Panc1 (cell line): ENCODE measurements at regions not wholly inside any gene's neighbourhood (a gene's known extent, or its start where the extent isn't known, plus 50 kb on each side); places are given as distances from the start of the nearest gene placed in this dataset.

Source experiments
- ATAC-seq: fragments of 200-7000 bp; cut with Tn5 transposase; 2 replicates; pipeline ENCODE4 v1.9.1; 2020; ENCODE audit warnings: mild to moderate bottlenecking, moderate library complexity
- BruUV-seq: library from RNA; stranded (reverse); fragments of 400-500 nt; replicated peaks from 2 replicates; lab custom pipeline; 2021; lab: Mats Ljungman, UMichigan
- CTCF ChIA-PET: fragments of 300-600 bp; sonication (Branson Sonifier 250); formaldehyde crosslinking; loops from one replicate; lab custom pipeline; 2022; ENCODE audit warnings: antibody characterized with exemption; lab: Charles Lee
- POLR2A ChIA-PET: fragments of 300-600 bp; sonication (Branson Sonifier 250); formaldehyde crosslinking; loops from one replicate; lab custom pipeline; 2022; ENCODE audit warnings: antibody characterized with exemption; lab: Charles Lee
- DNase-seq: peaks from one replicate; pipeline ENCODE4 v3.0.0-alpha.2; 2010; ENCODE audit warnings: low read depth, low spot score
- H3K27ac ChIP-seq: 2 replicates; pipeline ENCODE4 v1.5.1; 2011; ENCODE audit warnings: mild to moderate bottlenecking, low read length, inconsistent platforms
- H3K27me3 ChIP-seq: fragments of 200-500 bp; sonication (Bioruptor generic); 2 replicates; pipeline ENCODE4 v1.6.0; 2014; ENCODE audit warnings: low read length, inconsistent platforms; ENCODE audit not compliant: control insufficient read depth, insufficient read depth
- H3K36me3 ChIP-seq: fragments of 200-500 bp; sonication (Bioruptor generic); 2 replicates; pipeline ENCODE4 v1.5.1; 2014; ENCODE audit warnings: inconsistent platforms, mild to moderate bottlenecking, low read length, moderate library complexity; ENCODE audit not compliant: control insufficient read depth, insufficient read depth
- H3K4me1 ChIP-seq: 2 replicates; pipeline ENCODE4 v1.5.1; 2011; ENCODE audit warnings: inconsistent platforms, mild to moderate bottlenecking, low read length, moderate library complexity; ENCODE audit not compliant: control insufficient read depth, insufficient read depth
- H3K4me3 ChIP-seq, 2 experiments: 2 replicates each; pipeline ENCODE4 v1.5.1; 2011 to 2012; ENCODE audit warnings: low read depth in 2 of 2, low read length in 2 of 2, mild to moderate bottlenecking in 2 of 2, inconsistent platforms in 1 of 2, moderate library complexity in 1 of 2
- H3K9me3 ChIP-seq: fragments of 200-500 bp; sonication (Bioruptor generic); 2 replicates; pipeline ENCODE4 v1.5.1; 2014; ENCODE audit warnings: low read depth, mild to moderate bottlenecking, inconsistent platforms, low read length, moderate library complexity; ENCODE audit not compliant: control insufficient read depth, insufficient read depth
- CTCF ChIP-seq: fragments of 450-650 bp; IDR thresholded peaks from 2 replicates; pipeline ENCODE4 v1.5.1; 2017; ENCODE audit warnings: mild to moderate bottlenecking
- POLR2AphosphoS5 ChIP-seq: IDR thresholded peaks from 2 replicates; pipeline ENCODE4 v1.6.1; 2012; ENCODE audit warnings: mild to moderate bottlenecking, low read depth, low read length, moderate library complexity
- REST ChIP-seq, 2 experiments: IDR thresholded peaks; 2 replicates each; pipeline ENCODE4 v1.6.1; 2011 to 2012; ENCODE audit warnings: low read depth in 2 of 2, control low read depth in 1 of 2, low read length in 1 of 2, mild to moderate bottlenecking in 1 of 2, moderate library complexity in 1 of 2; ENCODE audit not compliant: insufficient read depth in 1 of 2
- SIN3A ChIP-seq: IDR thresholded peaks from 2 replicates; pipeline ENCODE4 v1.6.1; 2012; ENCODE audit warnings: low read depth, mild to moderate bottlenecking, low read length, moderate library complexity, borderline replicate concordance; ENCODE audit not compliant: insufficient read depth
- TCF7L2 ChIP-seq: IDR thresholded peaks from 2 replicates; pipeline ENCODE4 v1.6.1; 2011; ENCODE audit warnings: mild to moderate bottlenecking, low read depth, low read length, inconsistent platforms
- in situ Hi-C: cut with HindIII; loops from 2 replicates; pipeline ENCODE4 v1.10.0; 2016; ENCODE audit warnings: low sequenced_read_pairs, low pct_unique_long_range_greater_than_20kb
- intact Hi-C: fragments of 100-400 bp; cut with micrococcal nuclease; formaldehyde crosslinking; loops from one replicate; pipeline ENCODE4 v1.10.0; 2022; ENCODE audit not compliant: unreplicated experiment

GRCh38 chr12:47414511-47414910 is 291.3 kb downstream of the RPAP3 start:
- H3K27ac ChIP-seq: no peak overlapping the region
- no peaks in the 10 kb centered on the region for H3K4me1 ChIP-seq
- no peak for TF ChIP-seq SIN3A
- no peak for TF ChIP-seq TCF7L2
- TF ChIP-seq CTCF: no peak
- no peak for TF ChIP-seq REST (IDR thresholded peaks at IDR 0.05; ENCODE audit: insufficient read depth in 1 of 2, low read depth in 2 of 2, low read length in 1 of 2)
- peaks cover 2% of the 10 kb centered on the region; the same call in 1 of the 2 replicates for H3K27me3 ChIP-seq
- no peak for ATAC-seq
- in situ Hi-C loops: no loop called here
- ChIA-PET POLR2A (interaction anchor here (0.6 kb wide), 1 partner anchor 804 kb away, joined by 3 read pairs; no protein-coding TSS in a partner anchor), CTCF (no interaction called here)
- BruUV-seq: no TSS peak
- DNase-seq: no peak
- H3K36me3 ChIP-seq: no peaks in the 10 kb centered on the region
- intact Hi-C loops: no loop called here
- no peaks in the 10 kb centered on the region for H3K9me3 ChIP-seq
- no peak overlapping the region for H3K4me3 ChIP-seq

GRCh38 chr12:47413806-47414205 is 292.0 kb downstream of the RPAP3 start:
- Histone ChIP-seq H3K4me1 (no peaks in the 10 kb centered on the region), H3K4me3 (no peak overlapping the region), H3K36me3 (no peaks in the 10 kb centered on the region), H3K27me3 (0 out of 2 replicates have a peak, but pooled peaks cover 2% of the 10 kb centered on the region), H3K9me3 (no peaks in the 10 kb centered on the region), H3K27ac (no peak overlapping the region)
- DNase-seq (no peak), ATAC-seq (no peak)
- BruUV-seq: no TSS peak
- in situ Hi-C loops (no loop called here), intact Hi-C loops (no loop called here)
- no peak for TF ChIP-seq POLR2AphosphoS5
- ChIA-PET POLR2A (no interaction called here), CTCF (no interaction called here)

DNA sequence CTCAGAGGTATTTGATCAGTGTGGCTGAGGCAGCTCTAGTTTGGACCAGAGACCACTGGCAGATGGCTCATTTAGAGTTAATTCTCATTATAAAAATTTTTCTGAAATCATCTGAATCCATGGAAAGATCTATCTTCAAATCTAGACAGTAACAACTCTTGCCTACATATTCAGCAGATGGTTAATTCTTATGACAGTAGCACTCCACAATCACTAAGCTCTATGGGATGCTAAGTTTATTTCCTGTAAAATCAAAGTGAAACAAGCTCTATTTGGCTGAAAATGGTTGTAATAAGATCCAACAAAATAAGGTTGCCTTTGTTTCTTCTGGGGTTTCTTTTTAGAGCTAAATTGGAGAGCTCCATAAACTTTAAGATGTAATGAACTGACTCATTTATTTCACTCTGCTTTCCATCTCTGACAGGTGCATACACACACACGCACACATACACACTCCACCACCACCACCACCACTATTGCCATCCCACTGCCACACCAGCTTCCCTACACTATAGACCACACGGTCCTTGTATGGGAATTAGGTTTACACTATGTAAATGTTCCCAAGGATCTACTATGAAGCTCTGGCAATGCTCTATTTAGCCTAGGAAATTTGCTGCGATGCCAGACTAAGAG is 293.1 kb downstream of the RPAP3 start:
- H3K9me3 ChIP-seq: no peaks in the 10 kb centered on the region
- intact Hi-C loops: no loop called here
- in situ Hi-C loops: no loop called here

More for the DNA sequence above, 293.1 kb downstream of the RPAP3 start:
- BruUV-seq: no TSS peak
- DNase-seq (no peak), ATAC-seq (no peak)
- Histone ChIP-seq H3K27ac (no peak overlapping the region), H3K4me3 (no peak overlapping the region), H3K4me1 (no peaks in the 10 kb centered on the region), H3K36me3 (no peaks in the 10 kb centered on the region), H3K27me3 (0 out of 2 replicates have a peak, but pooled peaks cover 2% of the 10 kb centered on the region)
- POLR2A ChIA-PET: no interaction called here
- TF ChIP-seq REST (IDR thresholded peaks at IDR 0.05; ENCODE audit: insufficient read depth in 1 of 2, low read depth in 2 of 2, low read length in 1 of 2) (no peak), TCF7L2 (no peak), CTCF (no peak), SIN3A (no peak), POLR2AphosphoS5 (no peak)
- CTCF ChIA-PET: no interaction called here
